ENCODE measurements at regions not wholly inside any gene's neighbourhood (a gene's known extent, or its start where the extent isn't known, plus 50 kb on each side); places are given as distances from the start of the nearest gene placed in this dataset.
"Not testable (repeated sequence)": the region's sequence is repeated elsewhere in the genome, so short reads cannot be mapped to it uniquely, and the experiment has no call there.

DNA sequence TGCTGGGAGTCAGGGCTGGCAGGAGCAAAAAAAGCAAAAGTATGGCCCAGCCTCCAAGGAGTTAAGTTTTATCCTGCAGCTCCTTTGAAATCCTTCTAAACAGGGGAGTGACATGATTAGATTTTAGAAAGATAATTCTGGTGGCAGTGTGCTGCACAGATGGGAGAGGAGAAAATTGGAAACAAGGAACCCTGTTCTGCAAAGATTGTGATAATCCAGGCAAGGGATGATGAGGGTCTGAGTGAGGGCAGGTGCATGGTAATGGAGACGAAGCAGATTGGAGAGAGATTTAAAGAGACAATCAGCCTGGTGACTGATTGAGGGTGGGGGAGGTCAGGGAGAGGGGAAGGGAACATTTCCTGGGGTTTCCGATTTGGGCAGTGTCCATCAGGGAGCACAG lies 444.7 kb upstream of the PODXL start:
- H4K20me1 ChIP-seq (ENCODE audit: control insufficient read depth, extremely low read depth, insufficient read depth, low read length): no peaks in the 10 kb centered on the region
- no peaks in the 10 kb centered on the region for H3K9me3 ChIP-seq (ENCODE audit: control insufficient read depth, low read depth, low read length)
- no peaks in the 10 kb centered on the region for H3K79me2 ChIP-seq (ENCODE audit: control insufficient read depth, insufficient read depth, low read length)
- FAIRE-seq: no peak
- H3K4me2 ChIP-seq (ENCODE audit: control insufficient read depth, extremely low read depth, insufficient read depth, low read depth, low read length): no peak overlapping the region
- H3K4me1 ChIP-seq (ENCODE audit: control insufficient read depth, extremely low read depth, insufficient read depth, low read length): peaks cover 7% of the 10 kb centered on the region
- H3K36me3 ChIP-seq (ENCODE audit: control insufficient read depth in 2 of 2, extremely low read depth in 1 of 2, insufficient read depth in 2 of 2, low read length in 2 of 2): no peaks in the 10 kb centered on the region
- H3K9ac ChIP-seq (ENCODE audit: control insufficient read depth, extremely low read depth, insufficient read depth, low read length): no peak overlapping the region
- H3K4me3 ChIP-seq (ENCODE audit: control insufficient read depth in 2 of 3, extremely low read depth in 1 of 3, insufficient read depth in 2 of 3, low read depth in 1 of 3, low read length in 3 of 3): no peak overlapping the region
- TF ChIP-seq EZH2 (IDR thresholded peaks at IDR 0.05; ENCODE audit: low read length) (no peak), CTCF (optimal IDR thresholded peaks at IDR 0.05 in 1 of 3, IDR thresholded peaks at IDR 0.05 in 1 of 3, conservative IDR thresholded peaks at IDR 0.05 in 1 of 3; ENCODE audit: extremely low read depth in 1 of 3, insufficient read depth in 2 of 3, low read length in 3 of 3) (no peak)
- no peak overlapping the region for H2AFZ ChIP-seq (ENCODE audit: control insufficient read depth, low read length)
- no peak for DNase-seq (ENCODE audit: low read depth, low spot score)
- no peak overlapping the region for H3K27ac ChIP-seq (ENCODE audit: control insufficient read depth, insufficient read depth, low read length)
- dilution Hi-C loops (cut with MboI; ENCODE audit: extremely low pct_ligation_motif_present, low sequenced_read_pairs): no loop called here
- H3K27me3 ChIP-seq (ENCODE audit: control insufficient read depth, extremely low read depth, insufficient read depth, low read length): peaks cover 9% of the 10 kb centered on the region
- H3K9me1 ChIP-seq (ENCODE audit: control insufficient read depth, extremely low read depth, insufficient read depth, low read length): no peaks in the 10 kb centered on the region

DNA sequence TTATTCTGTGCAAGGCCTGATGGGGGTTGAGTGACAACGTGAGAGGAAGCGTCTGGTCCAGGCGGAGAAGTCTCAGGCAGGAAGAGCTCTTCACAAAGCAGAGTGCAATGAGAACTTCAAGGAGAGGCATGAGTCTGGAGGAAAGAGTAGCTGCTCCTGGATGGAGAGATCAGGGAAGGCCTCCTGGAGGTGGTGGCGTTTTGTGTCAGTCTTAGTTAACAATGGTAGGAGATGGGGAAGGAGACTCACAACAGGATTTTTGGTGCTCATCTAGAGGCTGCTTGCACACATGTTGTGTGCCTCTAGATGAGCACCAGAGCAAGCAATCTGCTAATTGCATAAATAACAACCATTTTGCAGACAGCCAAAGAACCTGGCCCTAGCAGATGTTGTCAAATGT lies 442.8 kb upstream of the PODXL start:
- Histone ChIP-seq H3K36me3 (ENCODE audit: control insufficient read depth in 2 of 2, extremely low read depth in 1 of 2, insufficient read depth in 2 of 2, low read length in 2 of 2) (no peaks in the 10 kb centered on the region), H4K20me1 (ENCODE audit: control insufficient read depth, extremely low read depth, insufficient read depth, low read length) (no peaks in the 10 kb centered on the region), H3K4me3 (ENCODE audit: control insufficient read depth in 2 of 3, extremely low read depth in 1 of 3, insufficient read depth in 2 of 3, low read depth in 1 of 3, low read length in 3 of 3) (no peak overlapping the region), H3K4me1 (ENCODE audit: control insufficient read depth, extremely low read depth, insufficient read depth, low read length) (no peaks in the 10 kb centered on the region), H3K79me2 (ENCODE audit: control insufficient read depth, insufficient read depth, low read length) (no peaks in the 10 kb centered on the region), H2AFZ (ENCODE audit: control insufficient read depth, low read length) (no peak overlapping the region), H3K27me3 (ENCODE audit: control insufficient read depth, extremely low read depth, insufficient read depth, low read length) (peaks cover 10% of the 10 kb centered on the region), H3K27ac (ENCODE audit: control insufficient read depth, insufficient read depth, low read length) (no peak overlapping the region), H3K9me3 (ENCODE audit: control insufficient read depth, low read depth, low read length) (no peaks in the 10 kb centered on the region), H3K9me1 (ENCODE audit: control insufficient read depth, extremely low read depth, insufficient read depth, low read length) (no peaks in the 10 kb centered on the region), H3K4me2 (ENCODE audit: control insufficient read depth, extremely low read depth, insufficient read depth, low read depth, low read length) (no peak overlapping the region), H3K9ac (ENCODE audit: control insufficient read depth, extremely low read depth, insufficient read depth, low read length) (no peak overlapping the region)
- DNase-seq (ENCODE audit: low read depth, low spot score) (no peak), FAIRE-seq (no peak)
- dilution Hi-C loops (cut with MboI; ENCODE audit: extremely low pct_ligation_motif_present, low sequenced_read_pairs): no loop called here
- no peak for TF ChIP-seq EZH2 (IDR thresholded peaks at IDR 0.05; ENCODE audit: low read length)

GRCh38 chr7:131995324-131995723 lies 438.9 kb upstream of the PODXL start:
- H3K9me3 ChIP-seq (ENCODE audit: control insufficient read depth, low read depth, low read length): no peaks in the 10 kb centered on the region
- no peaks in the 10 kb centered on the region for H3K4me1 ChIP-seq (ENCODE audit: control insufficient read depth, extremely low read depth, insufficient read depth, low read length)
- dilution Hi-C loops (cut with MboI; ENCODE audit: extremely low pct_ligation_motif_present, low sequenced_read_pairs): no loop called here
- peaks cover 6% of the 10 kb centered on the region for H3K27me3 ChIP-seq (ENCODE audit: control insufficient read depth, extremely low read depth, insufficient read depth, low read length)
- no peak overlapping the region for H3K9ac ChIP-seq (ENCODE audit: control insufficient read depth, extremely low read depth, insufficient read depth, low read length)
- DNase-seq (ENCODE audit: low read depth, low spot score) (no peak), FAIRE-seq (no peak)
- no peak overlapping the region for H3K4me2 ChIP-seq (ENCODE audit: control insufficient read depth, extremely low read depth, insufficient read depth, low read depth, low read length)
- no peaks in the 10 kb centered on the region for H3K36me3 ChIP-seq (ENCODE audit: control insufficient read depth in 2 of 2, extremely low read depth in 1 of 2, insufficient read depth in 2 of 2, low read length in 2 of 2)
- no peaks in the 10 kb centered on the region for H3K9me1 ChIP-seq (ENCODE audit: control insufficient read depth, extremely low read depth, insufficient read depth, low read length)
- H3K4me3 ChIP-seq (ENCODE audit: control insufficient read depth in 2 of 3, extremely low read depth in 1 of 3, insufficient read depth in 2 of 3, low read depth in 1 of 3, low read length in 3 of 3): no peak overlapping the region
- TF ChIP-seq EZH2 (IDR thresholded peaks at IDR 0.05; ENCODE audit: low read length): no peak
- no peaks in the 10 kb centered on the region for H3K79me2 ChIP-seq (ENCODE audit: control insufficient read depth, insufficient read depth, low read length)
- no peak overlapping the region for H3K27ac ChIP-seq (ENCODE audit: control insufficient read depth, insufficient read depth, low read length)
- no peaks in the 10 kb centered on the region for H4K20me1 ChIP-seq (ENCODE audit: control insufficient read depth, extremely low read depth, insufficient read depth, low read length)
- H2AFZ ChIP-seq (ENCODE audit: control insufficient read depth, low read length): no peak overlapping the region

- H3K9me1 ChIP-seq (ENCODE audit: control insufficient read depth, extremely low read depth, insufficient read depth, low read length); H3K4me3 ChIP-seq (ENCODE audit: control insufficient read depth in 2 of 3, extremely low read depth in 1 of 3, insufficient read depth in 2 of 3, low read depth in 1 of 3, low read length in 3 of 3); H3K27ac ChIP-seq (ENCODE audit: control insufficient read depth, insufficient read depth, low read length); H3K9me3 ChIP-seq (ENCODE audit: control insufficient read depth, low read depth, low read length); H3K9ac ChIP-seq (ENCODE audit: control insufficient read depth, extremely low read depth, insufficient read depth, low read length); H3K4me1 ChIP-seq (ENCODE audit: control insufficient read depth, extremely low read depth, insufficient read depth, low read length); dilution Hi-C loops (cut with MboI; ENCODE audit: extremely low pct_ligation_motif_present, low sequenced_read_pairs); H3K4me2 ChIP-seq (ENCODE audit: control insufficient read depth, extremely low read depth, insufficient read depth, low read depth, low read length); H3K27me3 ChIP-seq (ENCODE audit: control insufficient read depth, extremely low read depth, insufficient read depth, low read length); FAIRE-seq; DNase-seq (ENCODE audit: low read depth, low spot score); H3K36me3 ChIP-seq (ENCODE audit: control insufficient read depth in 2 of 2, extremely low read depth in 1 of 2, insufficient read depth in 2 of 2, low read length in 2 of 2); H4K20me1 ChIP-seq (ENCODE audit: control insufficient read depth, extremely low read depth, insufficient read depth, low read length); H3K79me2 ChIP-seq (ENCODE audit: control insufficient read depth, insufficient read depth, low read length); H2AFZ ChIP-seq (ENCODE audit: control insufficient read depth, low read length): not testable (repeated sequence)
These were observed 424.6 kb upstream of the PODXL start for GRCh38 chr7:131981069-131981468.
